HCT116 (cell line): ENCODE measurements at regions not wholly inside any gene's neighbourhood (a gene's known extent, or its start where the extent isn't known, plus 50 kb on each side); places are given as distances from the start of the nearest gene placed in this dataset.

Experiments
- ATAC-seq: fragments of 200-7000 bp; cut with Tn5 transposase; 2 replicates; pipeline ENCODE4 v1.9.1; 2020; ENCODE audit warnings: mild to moderate bottlenecking, moderate library complexity
- BruUV-seq: library from RNA; stranded (reverse); fragments of 400-500 nt; replicated peaks from 2 replicates; lab custom pipeline; 2021; lab: Mats Ljungman, UMichigan
- CTCF ChIA-PET: fragments of 300-600 bp; sonication (Branson Sonifier 250); formaldehyde crosslinking; loops from one replicate; lab custom pipeline; 2021; ENCODE audit warnings: antibody characterized with exemption; lab: Charles Lee
- POLR2A ChIA-PET: fragments of 300-600, 350-600 bp; sonication (Branson Sonifier 250); formaldehyde crosslinking; loops from one replicate; lab custom pipeline; 2021; ENCODE audit warnings: antibody characterized with exemption; lab: Charles Lee
- RAD21 ChIA-PET, 2 experiments: fragments of 300-600 bp; sonication (Branson Sonifier 250); formaldehyde crosslinking; loops; one replicate each; lab custom pipeline; 2023; ENCODE audit warnings: low total read pairs in 2 of 2; ENCODE audit not compliant: uncharacterized antibody in 2 of 2, unreplicated experiment in 2 of 2, low non-redundant PET in 1 of 2; lab: Charles Lee
- DNase-seq: peaks from one replicate; pipeline ENCODE4 v3.0.0-alpha.2; 2010; ENCODE audit warnings: low read depth, low spot score
- H2AFZ ChIP-seq: fragments of 200-600 bp; shearing (Covaris generic), sonication (generic); 2 replicates; pipeline ENCODE4 v1.6.1; 2017; ENCODE audit warnings: low read depth, mixed run types, mixed read lengths, antibody characterized with exemption, low read length; ENCODE audit not compliant: poor library complexity, severe bottlenecking
- H3K27ac ChIP-seq: 2 replicates; pipeline ENCODE4 v1.5.1; 2012; ENCODE audit warnings: low read depth, low read length
- H3K27me3 ChIP-seq: fragments of 200-600 bp; sonication (generic); 2 replicates; pipeline ENCODE4 v1.6.1; 2016; ENCODE audit warnings: mixed run types, low read length, mixed read lengths; ENCODE audit not compliant: insufficient read depth
- H3K36me3 ChIP-seq, 2 experiments: fragments of 200-500 bp in 1 of 2; fragments of 200-600 bp in 1 of 2; sonication (Bioruptor generic) in 1 of 2; sonication (generic) in 1 of 2; 2 replicates each; pipeline versions ENCODE4 v1.5.1 to v1.6.1; 2014 to 2016; ENCODE audit warnings: low read length in 2 of 2, inconsistent platforms in 1 of 2, mixed read lengths in 1 of 2, mixed run types in 1 of 2; ENCODE audit not compliant: insufficient read depth in 2 of 2, control insufficient read depth in 1 of 2
- H3K4me1 ChIP-seq, 2 experiments: fragments of 200-600 bp in 1 of 2; sonication (generic) in 1 of 2; 2 replicates each; pipeline versions ENCODE4 v1.5.1 to v1.6.1; 2012 to 2017; ENCODE audit warnings: low read length in 2 of 2, inconsistent platforms in 1 of 2, mild to moderate bottlenecking in 1 of 2, mixed read lengths in 1 of 2, mixed run types in 1 of 2, moderate library complexity in 1 of 2; ENCODE audit not compliant: insufficient read depth in 2 of 2, control insufficient read depth in 1 of 2
- H3K4me2 ChIP-seq: fragments of 200-600 bp; sonication (generic); 2 replicates; pipeline ENCODE4 v1.6.1; 2017; ENCODE audit warnings: mixed run types, low read length, mixed read lengths
- H3K4me3 ChIP-seq, 2 experiments: fragments of 200-600 bp in 1 of 2; sonication (generic) in 1 of 2; replicated peaks in 1 of 2; 2 replicates each; pipeline ENCODE4 v1.5.1; 2011 to 2016; ENCODE audit warnings: low read length in 2 of 2, control low read depth in 1 of 2, low read depth in 1 of 2, mild to moderate bottlenecking in 1 of 2, mixed read lengths in 1 of 2, mixed run types in 1 of 2
- H3K79me2 ChIP-seq: fragments of 200-600 bp; sonication (generic); 2 replicates; pipeline ENCODE4 v1.6.1; 2017; ENCODE audit warnings: mild to moderate bottlenecking, mixed run types, low read length, moderate library complexity, mixed read lengths; ENCODE audit not compliant: insufficient read depth
- H3K9ac ChIP-seq: fragments of 200-600 bp; sonication (generic); 2 replicates; pipeline ENCODE4 v1.6.1; 2016; ENCODE audit warnings: low read length, mixed read lengths
- H3K9me2 ChIP-seq: fragments of 200-600 bp; sonication (generic), shearing (Covaris generic); 2 replicates; pipeline ENCODE4 v1.6.1; 2017; ENCODE audit warnings: mixed run types, mild to moderate bottlenecking, moderate library complexity; ENCODE audit not compliant: insufficient read depth
- H3K9me3 ChIP-seq, 2 experiments: fragments of 200-500 bp in 1 of 2; fragments of 200-600 bp in 1 of 2; sonication (Bioruptor generic) in 1 of 2; sonication (generic) in 1 of 2; 2 replicates each; pipeline ENCODE4 v1.6.1; 2014 to 2017; ENCODE audit warnings: low read length in 2 of 2, mixed read lengths in 2 of 2, inconsistent platforms in 1 of 2, low read depth in 1 of 2, mild to moderate bottlenecking in 1 of 2, mixed run types in 1 of 2, moderate library complexity in 1 of 2; ENCODE audit not compliant: control insufficient read depth in 1 of 2, insufficient read depth in 1 of 2
- H4K20me1 ChIP-seq: fragments of 200-600 bp; sonication (generic), shearing (Covaris generic); 2 replicates; pipeline ENCODE4 v1.6.1; 2017; ENCODE audit warnings: mixed run types, mild to moderate bottlenecking, moderate library complexity; ENCODE audit not compliant: insufficient read depth
- RAD21 ChIP-seq: IDR thresholded peaks from 2 replicates; pipeline ENCODE4 v1.6.1; 2012; ENCODE audit warnings: low read depth, mild to moderate bottlenecking
- SIN3A ChIP-seq: IDR thresholded peaks from 2 replicates; pipeline ENCODE4 v1.6.1; 2012; ENCODE audit warnings: low read depth
- TCF7L2 ChIP-seq: IDR thresholded peaks from 2 replicates; pipeline ENCODE4 v1.7.0; 2011; ENCODE audit warnings: borderline replicate concordance, inconsistent platforms; ENCODE audit not compliant: insufficient read depth, insufficient read length; ENCODE audit errors: extremely low read depth
- intact Hi-C: fragments of 100-400 bp; cut with micrococcal nuclease; formaldehyde crosslinking; loops from 2 replicates; pipeline ENCODE4 v1.10.0; 2022
- TF ChIP-seq, protein P1 (sequence below): IDR thresholded peaks from 2 replicates; pipeline ENCODE4 v1.6.1; 2012
- TF ChIP-seq, protein P2 (sequence below): IDR thresholded peaks from 2 replicates; pipeline ENCODE4 v1.6.1; 2011; ENCODE audit warnings: mild to moderate bottlenecking, low read length, moderate library complexity; ENCODE audit not compliant: insufficient replicate concordance; ENCODE audit errors: extremely low read depth
- TF ChIP-seq, protein P3 (sequence below), 3 experiments: fragments of 200-600 bp in 1 of 3; sonication (generic) in 1 of 3; IDR thresholded peaks in 2 of 3; conservative IDR thresholded peaks in 1 of 3; 2 replicates each; pipeline ENCODE4 v1.5.1; 2012 to 2017; ENCODE audit warnings: low read depth in 2 of 3, low read length in 2 of 3, antibody characterized with exemption in 1 of 3, borderline replicate concordance in 1 of 3, control low read depth in 1 of 3, mild to moderate bottlenecking in 1 of 3, mixed read lengths in 1 of 3, mixed run types in 1 of 3, moderate library complexity in 1 of 3; ENCODE audit not compliant: insufficient read depth in 1 of 3

DNA sequence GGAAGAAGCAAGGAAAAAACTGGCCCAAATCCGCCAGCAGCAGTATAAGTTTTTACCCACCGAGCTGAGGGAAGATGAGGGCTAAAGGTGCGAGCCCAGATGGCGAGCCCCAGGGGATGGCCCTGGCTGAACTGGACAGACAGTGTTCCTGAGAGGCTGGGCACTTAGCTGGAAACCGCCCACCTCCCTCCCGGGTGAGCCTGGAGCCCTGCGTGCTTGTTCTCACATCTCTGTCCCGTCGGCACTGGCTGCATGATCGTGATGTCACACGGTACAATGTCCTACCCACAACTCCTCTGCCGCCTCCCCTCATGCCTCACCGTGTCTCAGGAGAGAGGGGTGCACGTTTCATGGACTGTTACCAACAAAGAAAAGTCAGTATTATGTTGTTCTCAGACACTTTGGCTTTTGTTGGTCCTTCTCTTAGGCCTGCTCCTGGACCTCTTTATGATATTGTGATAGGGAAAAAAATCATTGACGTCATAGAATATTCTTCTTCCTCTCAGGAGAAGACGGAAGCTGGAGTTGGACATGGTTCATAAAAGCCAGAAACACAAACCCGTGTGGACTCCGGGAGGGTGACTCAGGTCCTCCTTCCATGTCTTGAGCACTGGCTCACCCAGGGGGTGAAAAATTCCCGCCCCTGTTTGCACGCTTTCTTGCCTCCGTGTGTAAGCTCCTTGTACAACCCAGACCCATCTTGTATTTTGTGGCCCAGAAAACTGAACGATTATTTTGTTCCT, 201.8 kb upstream of the TPM1 start:
- TF ChIP-seq RAD21 (no peak), TCF7L2 (no peak), SIN3A (no peak)
- TF ChIP-seq, protein P1, sequence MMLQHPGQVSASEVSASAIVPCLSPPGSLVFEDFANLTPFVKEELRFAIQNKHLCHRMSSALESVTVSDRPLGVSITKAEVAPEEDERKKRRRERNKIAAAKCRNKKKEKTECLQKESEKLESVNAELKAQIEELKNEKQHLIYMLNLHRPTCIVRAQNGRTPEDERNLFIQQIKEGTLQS, result no peak
- TF ChIP-seq, protein P2, sequence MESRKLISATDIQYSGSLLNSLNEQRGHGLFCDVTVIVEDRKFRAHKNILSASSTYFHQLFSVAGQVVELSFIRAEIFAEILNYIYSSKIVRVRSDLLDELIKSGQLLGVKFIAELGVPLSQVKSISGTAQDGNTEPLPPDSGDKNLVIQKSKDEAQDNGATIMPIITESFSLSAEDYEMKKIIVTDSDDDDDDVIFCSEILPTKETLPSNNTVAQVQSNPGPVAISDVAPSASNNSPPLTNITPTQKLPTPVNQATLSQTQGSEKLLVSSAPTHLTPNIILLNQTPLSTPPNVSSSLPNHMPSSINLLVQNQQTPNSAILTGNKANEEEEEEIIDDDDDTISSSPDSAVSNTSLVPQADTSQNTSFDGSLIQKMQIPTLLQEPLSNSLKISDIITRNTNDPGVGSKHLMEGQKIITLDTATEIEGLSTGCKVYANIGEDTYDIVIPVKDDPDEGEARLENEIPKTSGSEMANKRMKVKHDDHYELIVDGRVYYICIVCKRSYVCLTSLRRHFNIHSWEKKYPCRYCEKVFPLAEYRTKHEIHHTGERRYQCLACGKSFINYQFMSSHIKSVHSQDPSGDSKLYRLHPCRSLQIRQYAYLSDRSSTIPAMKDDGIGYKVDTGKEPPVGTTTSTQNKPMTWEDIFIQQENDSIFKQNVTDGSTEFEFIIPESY, result no peak
- TF ChIP-seq, protein P3, sequence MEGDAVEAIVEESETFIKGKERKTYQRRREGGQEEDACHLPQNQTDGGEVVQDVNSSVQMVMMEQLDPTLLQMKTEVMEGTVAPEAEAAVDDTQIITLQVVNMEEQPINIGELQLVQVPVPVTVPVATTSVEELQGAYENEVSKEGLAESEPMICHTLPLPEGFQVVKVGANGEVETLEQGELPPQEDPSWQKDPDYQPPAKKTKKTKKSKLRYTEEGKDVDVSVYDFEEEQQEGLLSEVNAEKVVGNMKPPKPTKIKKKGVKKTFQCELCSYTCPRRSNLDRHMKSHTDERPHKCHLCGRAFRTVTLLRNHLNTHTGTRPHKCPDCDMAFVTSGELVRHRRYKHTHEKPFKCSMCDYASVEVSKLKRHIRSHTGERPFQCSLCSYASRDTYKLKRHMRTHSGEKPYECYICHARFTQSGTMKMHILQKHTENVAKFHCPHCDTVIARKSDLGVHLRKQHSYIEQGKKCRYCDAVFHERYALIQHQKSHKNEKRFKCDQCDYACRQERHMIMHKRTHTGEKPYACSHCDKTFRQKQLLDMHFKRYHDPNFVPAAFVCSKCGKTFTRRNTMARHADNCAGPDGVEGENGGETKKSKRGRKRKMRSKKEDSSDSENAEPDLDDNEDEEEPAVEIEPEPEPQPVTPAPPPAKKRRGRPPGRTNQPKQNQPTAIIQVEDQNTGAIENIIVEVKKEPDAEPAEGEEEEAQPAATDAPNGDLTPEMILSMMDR (IDR thresholded peaks at IDR 0.05 in 2 of 3, conservative IDR thresholded peaks at IDR 0.05 in 1 of 3; ENCODE audit: borderline replicate concordance in 1 of 3, insufficient read depth in 1 of 3, low read depth in 2 of 3, low read length in 2 of 3), result no peak
- TF ChIP-seq, all 23 proteins: peak for 0
- Histone ChIP-seq H3K4me2 (no peak overlapping the region), H3K9me3 (no peaks in the 10 kb centered on the region), H4K20me1 (no peaks in the 10 kb centered on the region), H3K9me2 (no peaks in the 10 kb centered on the region), H3K27me3 (no peaks in the 10 kb centered on the region), H3K36me3 (no peaks in the 10 kb centered on the region), H3K27ac (no peak overlapping the region), H3K9ac (no peak overlapping the region), H3K4me1 (peaks cover 0 to 7% of the 10 kb centered on the region in 2 experiments; a peak in 1 of 4 replicates), H2AFZ (no peak overlapping the region), H3K4me3 (no peak overlapping the region), H3K79me2 (no peaks in the 10 kb centered on the region)
- ATAC-seq (no peak), DNase-seq (no peak)
- POLR2A ChIA-PET, result no interaction called here
- intact Hi-C loops, result no loop called here
- RAD21 ChIA-PET, result no interaction called here
- CTCF ChIA-PET, result no interaction called here
- no TSS peak for BruUV-seq
